ENCODE measurements at regions not wholly inside any gene's neighbourhood (a gene's known extent, or its start where the extent isn't known, plus 50 kb on each side); places are given as distances from the start of the nearest gene placed in this dataset.
"Not testable (repeated sequence)": the region's sequence is repeated elsewhere in the genome, so short reads cannot be mapped to it uniquely, and the experiment has no call there.

DNA sequence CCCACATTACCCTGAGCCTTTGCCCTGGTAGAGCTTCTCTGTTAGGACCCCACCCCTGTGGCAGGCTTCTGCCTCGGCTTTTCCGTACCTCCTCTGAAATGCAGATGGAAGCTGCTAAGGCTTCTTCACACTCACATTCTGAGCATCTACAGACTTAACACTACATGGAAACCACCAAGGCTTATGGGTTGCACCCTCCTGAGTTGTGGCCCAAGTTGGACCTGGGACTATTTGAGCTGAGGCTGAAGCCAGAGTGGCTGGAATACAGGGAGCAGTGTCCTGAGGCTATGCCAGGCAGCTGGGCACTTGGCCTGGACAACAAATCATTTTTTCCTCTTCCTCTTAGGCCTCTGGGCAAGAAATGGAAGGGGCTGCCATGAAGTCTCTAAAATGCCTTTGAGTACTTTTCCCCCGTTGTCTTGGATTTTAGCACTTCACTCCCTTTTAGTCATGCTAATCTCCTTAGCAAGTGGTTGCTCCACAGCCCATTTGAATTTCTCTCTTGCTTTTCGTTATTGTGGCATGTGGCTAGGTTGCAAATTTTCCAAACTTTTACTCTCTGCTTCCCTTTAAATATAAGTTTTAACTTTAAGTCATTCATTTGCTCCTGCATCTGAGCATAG lies 114.8 kb upstream of the FIBIN start:
- no peak for DNase-seq (ENCODE audit: low read depth)
- H3K4me3 ChIP-seq (ENCODE audit: low read depth, low read length), result no peak overlapping the region

DNA sequence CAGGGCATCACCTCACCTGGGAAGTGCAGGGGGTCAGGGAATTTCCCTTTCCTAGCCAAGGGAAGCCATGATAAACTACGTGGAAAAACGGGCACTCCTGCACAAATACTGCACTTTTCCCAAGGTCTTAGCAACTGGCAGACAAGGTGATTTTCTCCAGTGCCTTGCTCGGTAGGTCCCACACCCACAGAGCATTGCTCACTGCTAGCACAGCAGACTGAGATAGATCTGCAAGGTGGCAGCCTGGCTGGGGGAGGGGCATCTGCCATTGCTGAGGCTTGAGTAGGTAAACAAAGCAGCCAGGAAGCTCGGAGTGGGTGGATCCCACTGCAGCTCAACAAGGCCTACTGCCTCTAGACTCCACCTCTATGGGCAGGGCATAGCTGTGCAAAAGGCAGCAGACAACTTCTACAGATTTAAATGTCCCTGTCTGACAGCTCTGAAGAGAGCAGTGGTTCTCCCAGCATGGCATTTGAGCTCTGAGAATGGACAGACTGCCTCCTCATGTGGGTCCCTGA lies 111.5 kb upstream of the FIBIN start:
- not testable (repeated sequence) for H3K4me3 ChIP-seq (ENCODE audit: low read depth, low read length); DNase-seq (ENCODE audit: low read depth)

- H3K4me3 ChIP-seq (ENCODE audit: low read depth, low read length), result no peak overlapping the region
- DNase-seq (ENCODE audit: low read depth), result no peak
These were observed 102.4 kb upstream of the FIBIN start for GRCh38 chr11:26891501-26891900.

- DNase-seq (ENCODE audit: low read depth), result no peak
- no peak overlapping the region for H3K4me3 ChIP-seq (ENCODE audit: low read depth, low read length)
These were observed 97.2 kb upstream of the FIBIN start for GRCh38 chr11:26896719-26897118.

DNA sequence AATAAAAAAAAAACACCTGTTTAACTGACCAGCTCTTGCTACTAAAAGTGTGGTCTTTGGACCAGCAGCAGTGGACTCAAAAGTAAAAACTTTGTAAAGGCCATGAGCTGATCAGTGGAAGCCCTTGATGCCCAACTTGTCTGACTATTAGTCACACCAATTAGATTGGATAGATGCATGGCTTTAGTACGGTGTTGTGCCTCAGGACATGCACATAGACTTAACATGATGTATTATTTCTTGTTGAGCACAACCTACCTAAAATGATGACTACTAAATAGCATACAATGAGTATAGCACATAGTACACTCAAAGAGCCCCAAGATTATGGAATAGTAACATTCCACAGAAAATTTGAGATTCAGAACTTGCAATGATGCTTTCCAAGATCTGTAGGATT lies 95.1 kb upstream of the FIBIN start:
- DNase-seq (ENCODE audit: low read depth), result no peak
- no peak overlapping the region for H3K4me3 ChIP-seq (ENCODE audit: low read depth, low read length)

DNA sequence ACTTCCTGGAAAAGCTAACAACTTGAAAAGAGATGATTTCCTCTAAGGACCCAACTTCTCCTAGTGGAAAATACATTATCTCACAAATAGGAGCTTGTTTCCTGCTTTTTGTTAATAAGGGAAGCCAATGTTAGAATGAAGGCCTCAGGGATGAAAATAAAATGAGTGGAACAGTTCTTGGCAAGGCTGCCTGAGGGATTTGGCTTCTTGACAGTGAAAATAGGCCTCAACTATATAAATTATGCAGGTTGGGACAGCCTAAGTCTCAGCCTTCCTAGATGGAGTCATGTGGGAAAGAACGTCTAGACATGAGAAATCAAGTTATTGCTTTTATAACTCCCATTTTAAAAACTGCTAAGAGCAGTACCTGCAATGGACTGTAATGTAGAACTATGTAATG lies 92.8 kb upstream of the FIBIN start:
- peak; percentile 49 for DNase-seq (ENCODE audit: low read depth)

GRCh38 chr11:26904132-26904531 lies 89.8 kb upstream of the FIBIN start:
- no peak overlapping the region for H3K4me3 ChIP-seq (ENCODE audit: low read depth, low read length)
- DNase-seq (ENCODE audit: low read depth), result no peak

More for the DNA sequence above, 92.8 kb upstream of the FIBIN start:
- no peak overlapping the region for H3K4me3 ChIP-seq (ENCODE audit: low read depth, low read length)

DNA sequence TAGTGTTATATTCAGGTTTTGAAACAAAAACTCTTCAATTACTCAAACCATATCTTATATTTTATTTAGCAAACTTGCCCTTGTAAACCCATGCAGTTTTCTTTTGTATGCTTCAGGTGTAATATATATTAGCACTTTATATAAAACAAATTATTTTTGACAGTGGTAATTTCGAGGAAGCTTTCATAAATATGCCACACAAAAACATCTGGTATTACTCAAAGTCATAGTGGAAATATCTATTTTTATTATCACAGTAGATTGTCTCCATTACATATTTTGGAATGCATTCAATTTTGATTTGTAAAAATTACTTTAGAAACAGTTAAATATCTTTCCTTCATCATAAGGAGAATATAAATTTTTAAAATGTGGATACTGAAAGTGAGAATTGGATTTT lies 89.1 kb upstream of the FIBIN start:
- no peak overlapping the region for H3K4me3 ChIP-seq (ENCODE audit: low read depth, low read length)
- no peak for DNase-seq (ENCODE audit: low read depth)

DNA sequence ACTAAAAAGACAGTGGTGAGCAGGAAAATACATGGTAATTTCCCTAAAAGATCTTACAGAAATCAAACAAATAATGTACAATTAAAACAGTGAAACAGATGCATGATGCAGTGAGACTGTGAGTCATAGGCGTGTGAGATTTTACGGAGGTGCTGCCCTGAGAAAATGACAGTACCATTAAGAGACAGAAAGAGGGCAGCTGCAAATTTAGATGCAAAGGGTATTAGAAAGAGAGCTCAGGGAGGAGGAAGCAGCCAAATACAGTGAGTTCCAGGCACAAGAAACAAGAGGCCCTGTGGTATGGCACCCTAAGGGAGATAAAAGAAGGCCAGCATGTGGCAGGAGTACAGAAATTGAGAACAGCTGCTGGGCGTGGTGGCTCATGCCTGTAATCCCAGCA lies 88.5 kb upstream of the FIBIN start:
- no peak overlapping the region for H3K4me3 ChIP-seq (ENCODE audit: low read depth, low read length)
- DNase-seq (ENCODE audit: low read depth), result no peak

DNA sequence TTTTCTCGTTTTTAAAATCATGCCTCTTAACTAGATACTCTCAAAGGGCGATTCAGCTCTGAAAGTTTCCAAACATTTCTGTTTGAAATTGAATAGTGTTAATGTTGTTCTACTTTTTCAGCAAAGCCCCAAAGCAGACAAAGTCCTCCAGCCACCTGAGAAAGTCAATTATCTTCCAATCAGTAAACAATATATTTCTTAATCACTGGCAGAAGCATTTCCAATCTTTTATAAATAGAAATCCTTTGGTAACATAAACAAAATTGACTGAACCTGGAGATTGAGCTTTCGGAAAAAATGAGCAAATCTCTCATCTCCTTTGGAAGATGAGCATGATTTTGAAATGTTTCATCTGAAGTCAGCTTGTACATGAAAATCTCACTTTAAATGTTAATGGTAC lies 84.4 kb upstream of the FIBIN start:
- no peak overlapping the region for H3K4me3 ChIP-seq (ENCODE audit: low read depth, low read length)
- DNase-seq (ENCODE audit: low read depth), result no peak

GRCh38 chr11:26909991-26910591 lies 83.8 kb upstream of the FIBIN start:
- no peak overlapping the region for H3K4me3 ChIP-seq (ENCODE audit: low read depth, low read length)
- no peak for DNase-seq (ENCODE audit: low read depth)

- no peak overlapping the region for H3K4me3 ChIP-seq (ENCODE audit: low read depth, low read length)
- no peak for DNase-seq (ENCODE audit: low read depth)
These were observed 78.9 kb upstream of the FIBIN start for GRCh38 chr11:26914968-26915367.

DNA sequence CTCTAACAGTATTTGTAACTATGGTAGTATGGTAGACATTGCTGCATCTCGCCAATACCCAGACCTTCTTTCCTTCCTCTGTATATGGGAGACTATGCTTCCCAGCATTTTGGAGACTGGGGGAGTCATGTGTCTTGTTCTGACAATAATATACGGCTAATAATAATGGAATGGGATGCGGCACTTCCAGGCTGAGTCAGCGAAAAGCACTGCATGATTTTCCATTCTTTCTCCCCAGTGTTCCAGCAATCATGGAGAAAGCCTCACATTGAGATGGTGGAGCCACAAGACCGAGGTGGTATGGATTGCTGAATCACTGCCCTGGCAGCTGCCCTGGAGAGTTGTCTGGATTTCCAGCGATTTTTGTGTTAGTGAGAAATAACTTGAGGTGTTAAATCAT lies 77.1 kb upstream of the FIBIN start:
- no peak for DNase-seq (ENCODE audit: low read depth)

DNA sequence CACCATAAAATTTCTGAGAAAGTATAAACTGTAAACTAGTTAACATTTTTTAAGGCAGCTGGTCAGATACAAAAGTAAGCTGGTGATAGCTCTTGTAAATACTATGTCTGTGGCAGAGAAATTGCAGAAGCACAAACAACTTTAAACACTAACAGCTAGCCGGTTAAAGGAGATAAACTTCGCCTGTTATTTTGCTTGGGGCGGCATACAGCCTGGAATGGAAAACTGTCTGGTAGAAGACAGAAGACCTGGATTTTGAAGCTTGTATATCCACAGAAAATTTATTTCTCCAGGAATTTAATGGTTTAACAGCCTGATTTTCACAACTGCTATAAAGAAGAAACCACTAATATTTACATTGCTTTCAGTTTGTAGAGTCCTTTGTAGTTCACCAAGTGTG lies 65.3 kb upstream of the FIBIN start:
- no peak overlapping the region for H3K4me3 ChIP-seq (ENCODE audit: low read depth, low read length)
- DNase-seq (ENCODE audit: low read depth), result no peak

More for the DNA sequence above, 77.1 kb upstream of the FIBIN start:
- H3K4me3 ChIP-seq (ENCODE audit: low read depth, low read length), result no peak overlapping the region

DNA sequence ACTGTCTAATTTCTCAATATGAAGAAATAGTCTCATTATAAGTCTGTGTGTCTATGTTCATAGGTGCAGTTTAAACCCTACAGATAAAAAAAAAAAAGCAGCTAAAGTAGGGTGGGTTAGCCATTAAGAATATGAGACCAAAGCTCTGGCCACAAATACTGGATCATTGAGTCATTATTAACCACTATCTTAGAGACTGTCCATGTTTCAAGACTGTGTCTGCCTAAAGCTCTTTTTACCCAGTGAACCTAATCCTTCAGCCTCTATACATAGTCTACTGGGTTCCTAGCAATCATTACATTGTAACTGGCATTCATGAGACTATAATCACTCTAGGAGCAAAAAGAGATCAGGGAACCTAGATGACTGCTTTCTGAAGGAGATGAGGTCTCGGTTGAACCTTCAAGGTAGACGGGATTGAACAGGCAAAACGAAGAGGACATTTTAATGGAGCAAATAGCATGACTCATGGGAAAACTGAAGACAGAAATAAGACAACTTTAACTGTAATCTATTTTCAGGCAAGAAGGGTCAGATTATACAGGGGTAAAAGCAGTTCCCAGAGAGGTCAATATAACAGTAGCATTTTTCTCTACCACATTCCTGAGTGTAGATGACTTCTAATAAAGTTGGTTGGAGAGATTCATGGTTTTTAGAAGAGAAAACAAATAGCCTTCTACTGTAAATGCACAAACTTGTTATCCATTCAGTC lies 64.0 kb upstream of the FIBIN start:
- no peak for DNase-seq (ENCODE audit: low read depth)
- H3K4me3 ChIP-seq (ENCODE audit: low read depth, low read length), result no peak overlapping the region

DNA sequence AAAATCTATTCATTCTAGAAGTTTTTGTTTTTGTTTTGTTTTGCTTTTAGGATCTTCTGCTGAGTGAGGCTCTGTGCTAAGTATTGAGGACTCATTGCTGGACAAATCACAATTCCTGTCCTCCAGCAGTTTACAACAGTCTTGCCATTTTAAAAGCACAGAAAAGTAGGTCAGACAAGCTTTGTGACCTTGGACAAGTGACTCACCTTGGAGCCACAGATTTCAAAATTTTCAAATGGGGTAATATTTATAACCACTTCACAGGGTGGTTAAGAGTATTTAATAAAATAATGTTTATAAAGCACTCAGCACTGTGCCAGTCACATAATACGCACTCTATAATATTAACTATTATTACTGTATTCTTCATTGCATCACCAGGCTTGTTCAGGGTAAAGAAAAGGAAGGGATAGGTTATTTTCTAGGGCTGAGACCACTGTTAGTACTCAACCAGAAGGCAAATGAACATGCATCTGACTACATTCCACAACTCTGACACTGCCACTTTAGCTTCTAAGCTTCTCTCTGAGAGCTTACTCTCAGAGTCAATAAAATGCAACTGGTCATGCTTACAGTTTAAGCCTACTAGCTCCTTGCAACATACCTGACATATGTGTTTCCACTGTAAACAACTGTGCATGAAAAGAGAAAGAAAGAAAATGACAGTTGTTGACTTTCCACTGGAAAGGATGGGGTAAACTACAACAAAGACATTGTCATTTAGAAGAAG lies 63.2 kb upstream of the FIBIN start:
- H3K4me3 ChIP-seq (ENCODE audit: low read depth, low read length), result no peak overlapping the region
- DNase-seq (ENCODE audit: low read depth), result peak; percentile 64

DNA sequence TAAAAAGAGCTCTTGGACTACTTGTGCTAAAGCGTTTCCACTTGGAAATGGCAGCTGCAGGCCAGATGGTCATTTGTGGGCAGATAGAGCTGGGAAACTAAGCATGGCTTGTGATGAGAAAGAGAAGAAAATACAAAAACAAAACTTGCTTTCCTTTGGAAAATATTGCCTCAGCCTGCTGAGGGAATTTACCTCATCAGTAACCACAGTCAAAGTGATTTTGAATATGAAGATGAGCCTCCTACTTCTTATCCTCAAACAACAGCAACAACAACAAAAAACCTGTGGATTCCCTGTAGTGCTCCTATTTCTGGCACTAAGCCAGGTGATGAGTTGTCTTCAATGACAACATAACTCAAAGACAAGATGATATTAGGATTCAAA lies 62.7 kb upstream of the FIBIN start:
- no peak for DNase-seq (ENCODE audit: low read depth)
- H3K4me3 ChIP-seq (ENCODE audit: low read depth, low read length), result no peak overlapping the region

GRCh38 chr11:26931881-26932280 lies 62.0 kb upstream of the FIBIN start:
- DNase-seq (ENCODE audit: low read depth), result no peak

GRCh38 chr11:26936109-26936508 lies 57.8 kb upstream of the FIBIN start:
- no peak for DNase-seq (ENCODE audit: low read depth)
- H3K4me3 ChIP-seq (ENCODE audit: low read depth, low read length), result no peak overlapping the region

More at GRCh38 chr11:26931881-26932280, 62.0 kb upstream of the FIBIN start:
- no peak overlapping the region for H3K4me3 ChIP-seq (ENCODE audit: low read depth, low read length)

DNA sequence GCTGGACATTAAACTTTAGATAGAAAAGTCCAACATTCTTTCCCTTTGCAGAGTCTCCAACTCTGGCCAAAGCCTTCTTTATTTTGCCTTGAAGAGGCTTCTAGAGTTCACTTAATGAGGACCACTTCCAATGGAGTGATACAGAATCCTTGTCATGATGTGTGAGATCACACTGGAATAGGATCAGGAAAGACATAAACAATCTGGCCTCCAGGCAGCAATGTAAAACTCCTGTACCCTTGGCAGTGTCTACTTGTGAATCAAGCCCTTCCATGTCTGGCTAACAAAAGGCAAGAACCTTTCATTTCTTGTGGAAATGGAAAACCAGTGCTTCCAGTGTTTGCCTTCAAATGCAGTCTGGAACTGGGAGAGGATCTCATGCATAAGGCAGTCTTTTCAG lies 56.5 kb upstream of the FIBIN start:
- no peak overlapping the region for H3K4me3 ChIP-seq (ENCODE audit: low read depth, low read length)
- no peak for DNase-seq (ENCODE audit: low read depth)

All from skeletal muscle cell (primary cell).